IPS-NIHi7 (cell line): ENCODE measurements at regions not wholly inside any gene's neighbourhood (a gene's known extent, or its start where the extent isn't known, plus 50 kb on each side); places are given as distances from the start of the nearest gene placed in this dataset.

Source experiments
- DNase-seq: peaks from one replicate; pipeline ENCODE4 v3.0.0; 2012; ENCODE audit warnings: mixed read lengths; ENCODE audit errors: extremely low spot score

DNA sequence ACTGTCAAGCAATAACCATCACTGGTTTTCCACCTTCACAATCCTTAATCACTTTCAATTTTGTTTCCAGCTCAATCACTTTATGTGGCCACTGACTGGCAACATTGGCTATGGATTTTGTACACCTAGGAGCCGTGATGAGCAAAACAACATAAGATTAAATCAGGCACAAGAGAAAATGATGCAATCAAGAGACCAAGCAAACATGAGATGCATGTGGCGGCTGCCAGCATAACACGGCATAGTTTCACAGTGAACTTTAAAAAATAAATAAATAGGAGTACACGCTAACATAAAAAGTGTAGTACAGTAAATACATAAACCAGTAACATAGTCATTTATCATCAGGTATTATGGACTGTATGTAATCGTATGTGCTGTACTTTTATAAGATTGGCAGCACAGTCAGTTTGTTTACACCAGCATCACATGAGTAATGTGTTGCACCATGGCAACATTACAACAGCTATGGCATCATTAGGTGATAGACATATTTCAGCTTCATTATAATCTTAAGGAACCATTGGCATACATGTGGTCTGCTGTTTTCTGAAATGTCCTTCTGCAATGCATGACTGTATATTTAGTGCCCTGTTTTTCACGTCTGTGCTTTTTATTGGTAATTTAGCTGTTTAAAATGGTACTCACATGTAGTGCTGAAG lies 83.3 kb upstream of the PRDM11 start:
- DNase-seq, result no peak

GRCh38 chr11:45063669-45064068 lies 82.8 kb upstream of the PRDM11 start:
- DNase-seq, result no peak

DNA sequence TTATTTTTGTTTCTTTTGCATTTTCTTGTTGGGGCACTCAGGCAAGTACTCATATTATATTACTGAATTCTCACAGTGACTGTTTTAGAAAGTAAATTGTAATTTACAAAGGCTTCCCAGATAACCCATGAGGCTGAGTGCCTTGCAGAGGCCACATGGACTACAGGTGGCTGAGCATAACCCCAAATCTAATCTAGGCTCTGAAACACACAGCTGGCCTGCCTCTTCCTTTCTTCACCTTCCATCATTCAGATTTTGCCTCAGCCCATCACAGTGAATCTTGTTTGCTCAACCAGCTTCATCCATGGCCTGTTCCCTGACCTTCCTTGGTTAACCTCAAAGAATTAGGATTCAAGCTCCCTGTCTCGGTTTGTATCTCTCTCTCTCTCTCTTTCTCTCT lies 78.5 kb upstream of the PRDM11 start:
- no peak for DNase-seq

- no peak for DNase-seq
Observed at GRCh38 chr11:45071232-45071631, 75.2 kb upstream of the PRDM11 start.

DNA sequence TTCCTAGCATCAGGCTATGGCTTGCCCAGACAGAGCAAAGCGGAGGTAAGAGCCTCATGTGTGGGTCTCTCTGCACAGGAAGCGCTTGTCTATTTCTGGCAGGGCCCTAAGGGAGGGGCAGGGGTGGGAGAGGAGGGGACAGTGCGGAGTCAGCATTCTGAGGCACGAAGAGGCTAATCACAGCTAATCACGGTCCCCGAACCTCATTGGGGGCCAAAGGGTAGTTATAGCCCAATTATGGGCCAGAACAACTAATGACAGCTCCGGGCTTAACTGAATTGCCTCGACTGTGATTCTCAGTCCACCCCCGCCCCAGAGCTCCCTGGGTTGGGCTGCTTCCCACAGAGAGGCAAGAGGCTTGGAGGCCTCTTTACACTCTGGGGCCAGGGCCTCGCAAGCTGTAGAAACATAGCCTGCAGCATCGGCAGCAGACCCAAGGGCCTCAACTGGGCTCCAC lies 72.7 kb upstream of the PRDM11 start:
- no peak for DNase-seq

- DNase-seq, result no peak
Observed at GRCh38 chr11:45075519-45075918, 70.9 kb upstream of the PRDM11 start.

GRCh38 chr11:45075952-45076351 lies 70.5 kb upstream of the PRDM11 start:
- DNase-seq, result no peak

DNA sequence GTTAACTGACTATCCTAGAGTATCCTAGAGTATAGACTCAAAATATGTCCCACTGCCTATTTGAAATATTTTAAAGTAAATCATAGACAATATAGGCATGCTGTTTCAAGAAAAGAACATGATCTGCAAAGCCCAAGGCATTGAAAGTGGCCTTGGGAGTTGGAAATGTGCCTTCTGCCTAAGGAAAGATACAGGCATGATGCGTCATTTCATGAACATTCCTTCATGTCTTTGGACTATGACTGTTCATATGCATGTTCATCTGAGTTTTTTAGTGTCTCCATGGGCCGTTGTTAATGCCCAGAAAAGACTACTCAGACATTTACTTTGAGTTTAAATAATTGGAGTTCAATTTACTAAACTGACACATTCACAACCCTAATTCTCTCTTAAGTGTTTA lies 69.7 kb upstream of the PRDM11 start:
- no peak for DNase-seq

GRCh38 chr11:45078236-45079074 lies 68.0 kb upstream of the PRDM11 start:
- no peak for DNase-seq

GRCh38 chr11:45079075-45079444 lies 67.4 kb upstream of the PRDM11 start:
- no peak for DNase-seq

DNA sequence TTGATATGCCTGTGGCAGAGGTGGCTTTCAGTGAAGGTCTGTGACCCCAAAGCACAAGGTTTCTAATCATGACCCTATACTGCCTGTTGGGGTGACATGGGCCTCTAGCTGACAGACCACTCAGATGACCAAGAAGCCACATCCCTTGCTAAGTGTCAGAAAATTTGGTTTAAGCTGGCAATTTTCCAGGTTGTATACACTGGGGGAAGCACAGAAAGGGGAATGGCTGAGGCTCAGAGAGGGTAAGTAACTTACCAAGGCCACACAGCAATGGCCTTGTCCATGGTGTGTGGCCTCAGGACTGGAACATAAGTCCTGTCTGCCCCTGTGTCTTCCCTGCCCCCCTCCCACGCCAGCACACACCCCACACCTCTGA lies 66.9 kb upstream of the PRDM11 start:
- DNase-seq, result no peak

- no peak for DNase-seq
Observed at GRCh38 chr11:45079943-45080719, 66.3 kb upstream of the PRDM11 start.

- peak; percentile 57 for DNase-seq
Observed at GRCh38 chr11:45082744-45083543, 63.5 kb upstream of the PRDM11 start.

DNA sequence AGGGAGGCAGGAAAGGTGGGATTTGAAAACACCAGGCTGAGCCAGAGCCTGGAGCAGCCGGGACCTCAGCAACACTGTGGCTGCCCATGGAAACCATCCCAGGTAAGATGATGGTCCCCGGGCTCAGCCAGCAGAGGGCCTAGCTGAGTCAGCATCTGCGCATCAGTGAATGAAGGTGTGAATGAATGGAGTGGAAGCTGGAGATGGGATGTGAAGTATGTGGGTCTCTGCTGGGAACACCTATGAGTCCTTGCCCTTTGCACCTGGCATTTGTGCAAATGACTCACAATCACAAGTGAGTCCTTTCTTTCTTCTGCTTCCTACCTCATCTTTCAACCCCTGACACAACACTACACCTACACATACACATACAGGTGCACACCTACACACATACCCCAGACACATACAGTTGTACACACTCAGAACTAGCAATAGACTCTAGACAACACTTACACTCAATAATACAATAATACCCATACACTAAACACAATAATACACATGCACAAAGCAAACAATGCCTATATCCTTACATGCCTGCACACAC lies 62.8 kb upstream of the PRDM11 start:
- peak; percentile 81 for DNase-seq

GRCh38 chr11:45085646-45086501 lies 60.6 kb upstream of the PRDM11 start:
- no peak for DNase-seq

DNA sequence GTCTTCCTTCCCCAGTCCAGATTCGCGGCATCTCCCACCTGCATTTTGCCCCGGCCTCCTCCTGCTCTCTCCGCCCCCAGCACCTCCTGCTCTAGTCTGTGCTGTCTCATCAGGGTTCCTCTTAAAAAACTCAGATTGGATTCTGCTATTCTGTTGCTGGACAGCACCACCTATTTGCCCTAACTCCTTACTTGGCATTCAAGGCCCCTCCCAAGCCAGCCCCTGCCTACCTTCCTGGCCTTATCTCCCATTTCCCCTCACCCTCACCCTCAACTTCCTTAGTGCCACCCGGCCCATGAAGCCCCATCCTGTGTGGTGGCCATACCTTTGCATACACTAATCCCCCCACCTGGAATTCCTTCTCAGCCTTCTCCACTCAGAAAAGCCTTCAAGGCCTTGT lies 59.9 kb upstream of the PRDM11 start:
- DNase-seq, result no peak

DNA sequence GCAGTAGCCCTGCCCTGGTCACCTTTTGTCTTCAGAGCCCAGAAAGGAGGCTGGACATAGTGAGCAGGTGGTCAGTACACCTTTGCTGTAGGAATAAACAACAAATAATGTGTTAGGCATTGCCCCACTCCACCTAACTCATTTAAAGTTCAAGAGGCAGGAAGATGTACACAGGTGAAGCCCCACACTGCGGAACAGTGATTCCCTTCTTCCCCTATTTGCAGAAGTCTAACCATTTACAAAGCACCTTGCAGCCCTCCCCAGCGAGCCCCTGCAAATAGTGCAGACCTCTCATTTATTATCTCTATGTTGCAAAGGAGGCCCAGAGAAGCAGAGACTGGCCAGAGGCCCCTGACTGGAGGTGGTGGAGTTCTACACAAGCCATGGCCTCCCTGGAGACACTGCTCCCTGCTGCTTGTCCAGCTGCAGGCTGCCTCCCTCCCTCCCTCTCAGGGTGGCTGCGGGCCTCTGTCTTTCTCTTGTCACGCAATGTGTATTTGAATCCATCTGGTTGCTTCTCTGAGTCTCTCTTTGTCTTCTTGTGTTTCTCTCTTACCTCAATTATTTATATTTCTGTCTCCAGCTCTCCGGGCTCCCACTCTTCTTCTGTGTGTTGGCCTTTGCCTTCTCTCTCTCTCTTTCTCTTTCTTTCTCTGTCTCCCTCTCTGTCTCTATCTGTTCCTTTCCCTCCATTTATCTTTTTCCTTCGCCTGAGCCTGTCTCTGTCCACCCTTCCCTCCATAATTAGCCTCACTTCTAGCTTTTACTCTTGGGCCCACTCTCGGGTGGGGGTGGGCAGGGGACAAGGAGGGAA lies 59.1 kb upstream of the PRDM11 start:
- DNase-seq, result no peak

DNA sequence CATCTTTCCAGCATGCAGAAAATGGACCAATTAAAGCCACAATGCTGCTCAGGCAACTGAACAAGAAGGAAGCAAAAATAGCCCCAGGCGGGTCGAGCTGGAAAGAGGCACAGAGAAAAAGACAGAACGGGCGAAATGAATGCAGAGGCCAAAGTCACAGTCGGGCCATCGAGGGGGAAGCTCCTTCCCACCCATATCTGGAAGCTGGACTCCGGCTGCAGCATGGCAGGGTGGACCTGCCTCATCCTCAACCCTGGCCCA lies 58.6 kb upstream of the PRDM11 start:
- DNase-seq, result no peak

GRCh38 chr11:45089251-45089650 lies 57.2 kb upstream of the PRDM11 start:
- DNase-seq, result no peak
